ENCODE measurements at regions not wholly inside any gene's neighbourhood (a gene's known extent, or its start where the extent isn't known, plus 50 kb on each side); places are given as distances from the start of the nearest gene placed in this dataset.

GRCh38 chr10:123408660-123409059 lies 254.5 kb downstream of the BUB3 start:
- H3K4me3 ChIP-seq, result no peak overlapping the region
- intact Hi-C loops (cut with DNase I), result no loop called here
- DNase-seq, result no peak
- 54 to 75% methylated on average over 3 of the region's 3 CpGs for WGBS, 2 donors
- no peaks in the 10 kb centered on the region for H3K27me3 ChIP-seq
- no peaks in the 10 kb centered on the region for H3K4me1 ChIP-seq
- H3K9me3 ChIP-seq, result no peaks in the 10 kb centered on the region
- no peak for FAIRE-seq
- H3K27ac ChIP-seq, result no peak overlapping the region
- no peak for TF ChIP-seq CTCF (IDR thresholded peaks at IDR 0.05)
- no peaks in the 10 kb centered on the region for H3K36me3 ChIP-seq
- no peak for ATAC-seq

GRCh38 chr10:123409426-123409825 lies 255.2 kb downstream of the BUB3 start:
- no peak overlapping the region for H3K27ac ChIP-seq
- H3K4me3 ChIP-seq, result no peak overlapping the region
- TF ChIP-seq CTCF (IDR thresholded peaks at IDR 0.05), result no peak
- H3K9me3 ChIP-seq, result no peaks in the 10 kb centered on the region
- H3K4me1 ChIP-seq, result no peaks in the 10 kb centered on the region
- H3K36me3 ChIP-seq, result no peaks in the 10 kb centered on the region
- FAIRE-seq (no peak), ATAC-seq (no peak), DNase-seq (no peak)
- no peaks in the 10 kb centered on the region for H3K27me3 ChIP-seq
- intact Hi-C loops (cut with DNase I), result no loop called here
- 46 to 54% methylated on average over 3 of the region's 3 CpGs for WGBS, 2 donors

GRCh38 chr10:123409884-123410283 lies 255.7 kb downstream of the BUB3 start:
- Histone ChIP-seq H3K27ac (no peak overlapping the region), H3K4me3 (no peak overlapping the region), H3K36me3 (no peaks in the 10 kb centered on the region), H3K4me1 (no peaks in the 10 kb centered on the region), H3K9me3 (no peaks in the 10 kb centered on the region), H3K27me3 (no peaks in the 10 kb centered on the region)
- ATAC-seq, result no peak
- TF ChIP-seq CTCF (IDR thresholded peaks at IDR 0.05), result no peak
- WGBS, 2 donors, result 51 to 52% methylated on average over 6 of the region's 6 CpGs
- DNase-seq, result no peak
- FAIRE-seq, result no peak
- intact Hi-C loops (cut with DNase I), result no loop called here

- Histone ChIP-seq H3K9me3 (no peaks in the 10 kb centered on the region), H3K36me3 (no peaks in the 10 kb centered on the region), H3K27me3 (peaks cover 0 to 8% (median 0%) of the 10 kb centered on the region in 4 donors), H3K4me3 (no peak overlapping the region), H3K4me1 (no peaks in the 10 kb centered on the region), H3K27ac (no peak overlapping the region)
- WGBS, 2 donors, result 71 to 78% methylated on average over 2 of the region's 2 CpGs
- no peak for DNase-seq
- no peak for ATAC-seq
- TF ChIP-seq CTCF (IDR thresholded peaks at IDR 0.05), result no peak
- FAIRE-seq, result no peak
- intact Hi-C loops (cut with DNase I), result no loop called here
Observed at GRCh38 chr10:123413353-123413752, 252.8 kb upstream of the GPR26 start.

- intact Hi-C loops (cut with DNase I), result no loop called here
- no peak overlapping the region for H3K4me3 ChIP-seq
- 42 to 54% methylated on average over 4 of the region's 4 CpGs for WGBS, 2 donors
- no peaks in the 10 kb centered on the region for H3K36me3 ChIP-seq
- FAIRE-seq, result no peak
- ATAC-seq, result no peak
- no peaks in the 10 kb centered on the region for H3K4me1 ChIP-seq
- H3K9me3 ChIP-seq, result no peaks in the 10 kb centered on the region
- H3K27me3 ChIP-seq, result peaks cover 0 to 8% (median 0%) of the 10 kb centered on the region in 4 donors
- DNase-seq, result no peak
- no peak for TF ChIP-seq CTCF (IDR thresholded peaks at IDR 0.05)
- no peak overlapping the region for H3K27ac ChIP-seq
Observed at GRCh38 chr10:123415523-123415922, 250.6 kb upstream of the GPR26 start.

Measured in pancreas (tissue), 10 donors.